Left forelimb (tissue), 1 donor: ENCODE measurements at regions not wholly inside any gene's neighbourhood (a gene's known extent, or its start where the extent isn't known, plus 50 kb on each side); places are given as distances from the start of the nearest gene placed in this dataset.
"Not testable (repeated sequence)": the region's sequence is repeated elsewhere in the genome, so short reads cannot be mapped to it uniquely, and the experiment has no call there.

Experiments used
- DNase-seq: peaks from one replicate; pipeline ENCODE4 v3.0.0-alpha.2; 2018; ENCODE audit warnings: low spot score

DNA sequence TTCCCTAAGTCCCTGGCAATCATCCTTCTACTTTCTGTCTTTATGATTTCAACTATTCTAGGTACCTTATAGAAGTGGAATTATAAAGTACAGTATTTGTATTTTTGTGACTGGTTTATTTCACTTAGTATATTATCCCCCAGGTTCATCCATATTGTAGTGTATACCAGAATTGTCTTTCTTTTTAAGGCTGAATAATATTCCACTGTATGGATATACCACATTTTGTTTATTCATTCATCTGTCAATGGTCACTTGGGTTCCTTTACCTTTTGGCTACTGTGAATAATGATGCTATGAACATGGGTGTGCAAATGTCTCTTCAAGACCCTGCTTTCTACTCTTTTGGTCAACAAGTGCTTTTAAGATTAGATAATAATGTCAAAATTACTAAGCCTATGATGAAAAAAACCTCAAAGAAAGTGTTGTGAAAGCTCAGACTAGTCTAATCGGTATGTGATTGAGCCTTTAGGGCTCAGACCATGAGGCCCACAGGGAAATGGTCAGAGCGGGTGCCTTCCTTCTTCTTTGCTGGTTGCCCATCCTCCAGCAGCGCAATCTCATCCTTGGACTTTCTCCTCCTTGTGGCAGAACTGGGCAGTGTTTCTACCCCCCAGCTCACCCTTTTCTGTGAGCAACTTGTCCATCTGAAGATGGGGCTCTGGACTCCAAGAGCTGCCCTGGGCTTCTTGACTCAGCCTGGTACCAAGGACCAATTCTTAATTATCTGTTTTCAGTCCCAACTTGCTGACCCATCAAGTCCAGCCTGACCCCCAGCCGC lies 105.4 kb downstream of the TTC8 start:
- no peak for DNase-seq

DNA sequence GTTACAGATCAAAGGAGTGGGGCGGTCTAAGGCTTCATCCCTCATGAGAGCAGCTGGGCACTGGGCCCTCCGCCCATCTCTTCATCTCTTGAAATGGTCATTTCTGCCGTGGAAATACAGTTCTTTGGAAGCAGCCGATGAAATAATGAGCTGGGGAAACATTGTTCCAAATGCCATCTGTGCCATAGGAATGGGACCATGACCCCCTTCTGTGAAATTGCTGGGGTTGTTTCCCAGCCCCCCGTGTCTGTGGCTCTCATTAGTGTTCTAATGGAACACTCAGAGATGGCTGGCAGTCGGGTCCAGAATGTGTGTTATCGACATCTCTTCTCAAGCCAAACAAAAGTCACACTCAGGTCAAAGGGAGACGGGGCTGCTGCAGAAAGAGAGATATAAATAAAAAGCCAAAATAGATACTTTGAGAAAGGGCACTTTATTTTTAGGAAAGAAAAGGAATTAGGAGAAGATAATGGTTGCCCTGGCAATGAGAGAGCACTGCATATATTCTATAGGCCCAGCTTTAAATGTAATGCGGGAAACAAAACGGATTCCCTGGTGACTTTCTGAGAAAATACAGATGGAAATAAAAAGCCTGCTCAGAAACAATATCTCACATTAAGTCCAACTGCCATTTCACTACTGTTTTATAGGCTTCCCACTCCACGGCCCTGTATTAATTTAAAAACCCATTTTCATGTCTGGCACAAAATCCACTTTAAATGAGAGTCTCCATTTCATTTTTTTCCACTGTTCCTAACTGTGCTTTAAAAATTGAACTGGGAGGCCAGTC lies 107.1 kb downstream of the TTC8 start:
- no peak for DNase-seq

DNA sequence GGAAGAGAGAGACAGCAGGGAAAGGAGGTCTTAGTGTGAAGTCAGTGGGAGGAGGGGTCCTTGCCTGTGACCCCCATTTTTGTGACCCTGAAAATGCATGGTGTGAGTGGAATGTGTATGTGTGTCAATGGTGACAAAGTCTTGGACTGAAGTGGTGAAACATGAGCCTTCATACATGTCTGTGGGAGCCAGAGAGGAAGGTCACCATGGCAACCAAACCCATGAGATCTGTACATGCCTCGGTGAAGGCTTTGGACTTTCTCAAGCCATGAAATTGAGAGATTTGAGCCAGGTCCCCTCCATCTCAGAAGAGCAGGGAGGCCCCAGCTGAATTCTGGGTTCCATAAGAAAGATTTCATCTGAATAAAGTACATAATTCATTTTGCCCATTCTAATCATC lies 108.7 kb downstream of the TTC8 start:
- no peak for DNase-seq

DNA sequence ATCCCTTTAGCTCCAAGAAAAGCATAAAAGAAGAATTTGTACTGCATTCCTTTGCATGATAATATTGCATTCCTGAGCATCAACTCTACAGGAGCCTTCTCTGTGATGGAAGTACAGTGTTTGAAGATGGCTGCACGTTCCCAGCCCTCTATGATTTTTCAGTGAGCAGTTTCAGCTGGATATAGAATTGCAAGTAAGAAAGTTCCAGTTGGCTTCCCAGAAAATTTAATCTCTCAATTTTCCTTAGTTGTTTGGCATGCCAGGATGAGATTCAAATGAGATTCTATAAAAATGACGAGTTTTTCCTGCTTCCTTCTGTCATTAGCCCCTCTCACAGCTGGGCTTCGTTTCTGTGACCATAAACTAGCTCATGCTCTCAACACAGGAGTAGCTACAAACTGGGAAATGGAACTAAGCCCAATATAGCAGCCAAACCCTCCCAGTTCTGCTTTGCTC lies 109.9 kb downstream of the TTC8 start:
- DNase-seq, result no peak

DNA sequence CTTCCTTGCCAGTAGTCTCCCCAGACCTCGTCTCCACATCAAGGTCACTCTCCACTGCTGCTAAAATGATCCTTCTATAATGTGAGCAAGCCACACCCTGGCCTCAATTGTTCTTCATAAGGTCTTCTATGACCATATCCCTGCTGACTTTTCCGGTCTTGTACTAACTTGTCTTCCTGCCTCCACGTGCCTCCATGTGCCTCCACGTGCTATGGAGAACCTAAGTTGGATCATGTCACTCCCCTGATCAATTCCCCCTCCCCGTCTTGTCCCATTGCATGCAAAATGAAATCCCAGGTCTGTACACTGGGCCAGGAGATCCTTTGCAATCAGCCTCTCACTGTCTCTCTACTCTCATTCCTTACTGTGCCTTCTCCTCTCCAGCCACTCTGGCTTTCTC lies 110.6 kb downstream of the TTC8 start:
- no peak for DNase-seq

DNA sequence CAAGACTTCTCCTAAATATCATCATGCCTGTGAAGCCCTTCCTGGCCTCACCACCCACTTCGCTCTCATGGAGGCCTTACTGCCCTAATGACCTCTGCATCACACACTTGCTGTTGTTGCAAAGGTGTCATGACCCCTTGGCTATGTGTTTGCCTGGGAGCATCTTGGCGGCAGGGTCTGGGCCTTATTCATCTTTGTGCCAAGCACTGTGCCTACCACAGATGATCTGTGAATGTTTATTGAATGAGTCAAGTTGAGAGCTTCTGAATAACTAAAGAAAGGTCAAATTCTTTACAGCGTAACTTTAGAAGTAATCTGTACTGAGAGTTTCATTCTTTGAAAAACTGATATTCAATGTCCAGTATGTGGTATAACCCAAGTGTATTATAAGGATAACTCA lies 113.3 kb downstream of the TTC8 start:
- DNase-seq, result no peak

DNA sequence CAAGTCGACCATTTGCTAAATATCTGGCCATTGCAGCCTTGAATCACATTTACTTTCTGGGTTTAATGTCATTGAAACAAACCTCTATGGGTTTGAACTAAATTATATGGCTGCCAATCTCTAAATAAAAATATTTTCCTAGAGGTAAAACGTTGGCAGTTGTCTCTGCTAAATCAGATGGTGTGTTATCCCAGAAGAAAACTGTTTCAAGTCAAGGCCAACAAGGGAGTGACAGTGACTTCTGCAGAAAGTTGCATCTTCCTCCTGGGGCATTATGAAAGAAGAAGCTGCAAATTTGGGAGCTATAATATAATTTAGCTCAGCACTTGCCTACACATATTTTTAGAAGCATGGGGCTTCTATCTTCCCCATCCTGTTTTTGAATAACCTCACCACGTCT lies 116.2 kb downstream of the TTC8 start:
- DNase-seq, result no peak

DNA sequence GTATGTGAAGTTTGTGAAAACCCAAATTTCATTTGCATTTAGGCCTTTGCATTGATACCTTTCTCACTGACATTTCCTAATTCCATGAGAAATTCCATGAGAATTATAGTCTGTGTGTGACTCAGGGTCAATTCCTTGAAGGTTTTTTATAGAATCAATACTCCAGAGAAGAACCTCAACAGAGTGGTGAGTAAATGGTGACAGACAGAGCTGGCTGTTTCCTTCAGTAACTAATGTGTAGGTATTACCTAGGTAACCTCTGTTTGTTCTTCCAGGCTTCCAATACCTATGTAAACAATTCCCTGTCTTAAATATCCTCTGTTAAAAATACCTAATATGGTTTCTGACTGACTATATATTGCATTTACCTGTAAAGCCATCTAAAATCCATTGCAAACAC lies 117.0 kb downstream of the TTC8 start:
- DNase-seq, result no peak

DNA sequence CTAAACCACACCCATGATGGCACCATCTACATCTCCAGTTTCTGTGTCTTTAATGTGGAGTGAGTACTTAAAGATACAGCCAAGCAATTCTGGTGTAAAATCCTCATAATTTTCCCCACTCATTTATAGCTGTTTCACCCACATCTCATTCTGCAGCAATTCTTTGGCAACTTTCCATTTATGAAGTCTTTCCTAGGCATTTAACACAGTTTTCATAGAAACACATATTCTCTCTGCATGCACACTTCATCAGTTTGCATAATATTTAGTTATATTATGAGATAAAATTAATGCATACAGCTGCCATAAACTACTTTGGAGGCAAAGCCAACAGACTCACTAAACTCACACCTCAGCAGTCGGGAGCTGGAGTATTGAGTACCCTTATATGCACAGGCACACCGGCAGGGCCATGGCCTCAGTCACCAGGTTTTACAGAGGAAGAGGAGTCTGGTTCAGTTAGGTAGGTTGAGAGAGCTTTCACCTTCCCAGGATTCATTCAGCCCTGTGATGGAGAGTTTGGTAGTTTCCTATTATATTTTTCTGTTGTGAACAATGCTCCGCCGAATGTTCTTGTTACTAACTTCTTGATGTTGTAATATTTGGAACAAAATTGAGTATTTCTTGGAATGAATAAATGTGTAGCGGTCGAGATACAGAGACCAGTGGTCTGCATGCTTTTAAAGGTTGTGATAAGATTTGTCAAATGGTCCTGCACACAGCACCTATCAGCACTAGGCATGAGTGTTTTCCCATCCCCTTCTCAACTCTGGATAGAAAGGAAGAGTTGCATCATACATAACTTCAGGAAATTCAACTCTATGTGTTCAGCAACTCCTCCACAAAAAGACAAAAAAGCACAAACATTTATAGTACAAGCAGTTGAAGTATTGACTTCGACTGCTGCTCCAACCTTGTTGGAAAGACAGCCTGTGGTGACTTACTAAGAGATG lies 123.5 kb downstream of the TTC8 start:
- DNase-seq, result no peak

DNA sequence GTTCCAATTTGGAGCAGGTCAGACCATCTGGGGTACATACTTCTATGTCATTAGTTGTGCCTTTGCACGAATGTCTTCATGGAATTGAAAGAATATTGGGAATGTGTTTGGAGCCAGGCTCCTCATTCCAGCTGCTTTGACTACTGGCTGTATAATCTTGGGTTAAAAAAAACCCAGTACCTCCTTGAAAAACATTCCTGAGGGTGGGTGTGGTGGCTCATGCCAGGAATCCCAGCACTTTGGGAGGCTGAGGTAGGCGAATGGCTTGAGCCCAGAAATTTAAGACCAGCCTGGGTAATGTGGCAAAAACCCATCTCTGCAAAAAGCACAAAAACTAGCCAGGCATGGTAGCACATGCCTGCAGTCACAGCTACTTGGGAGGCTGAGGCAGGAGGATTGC lies 125.6 kb downstream of the TTC8 start:
- DNase-seq, result no peak

DNA sequence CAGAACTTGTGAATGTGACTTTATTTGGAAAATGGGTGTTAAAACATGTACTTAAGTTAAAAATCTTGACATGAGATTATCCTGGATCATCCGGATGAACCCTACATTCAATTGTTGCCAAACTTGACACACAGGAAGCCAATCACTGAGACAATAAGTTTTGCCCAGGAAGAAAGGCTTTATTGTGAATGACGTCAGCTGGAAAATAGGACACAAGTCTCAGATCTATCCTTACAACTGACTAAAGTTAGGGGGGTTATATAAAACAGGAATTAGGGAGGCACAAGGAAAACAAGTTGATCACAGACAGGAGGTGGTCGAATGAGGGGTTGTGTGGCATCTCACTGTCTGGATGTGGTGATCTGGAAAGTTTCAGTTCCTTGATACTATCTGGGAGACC lies 126.9 kb downstream of the TTC8 start:
- no peak for DNase-seq

DNA sequence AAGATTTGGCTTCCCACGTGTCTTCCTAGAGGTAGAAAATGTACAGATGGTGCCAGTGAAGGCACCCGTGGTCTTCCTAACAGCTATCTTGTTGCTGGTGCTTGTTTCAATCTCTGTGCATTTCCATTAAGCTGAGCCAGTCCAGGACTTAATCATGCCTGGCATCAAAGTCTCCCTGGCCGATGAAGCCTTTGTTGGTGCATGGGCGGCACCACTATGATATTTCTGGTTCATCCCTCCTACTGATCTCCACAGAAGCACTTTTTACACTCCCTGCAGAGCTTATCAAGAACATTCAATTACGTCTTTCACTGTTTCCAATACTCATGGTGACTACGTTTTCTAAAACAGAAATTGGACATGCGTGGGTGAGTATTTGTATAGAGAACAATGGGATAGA lies 128.4 kb downstream of the TTC8 start:
- DNase-seq, result no peak

DNA sequence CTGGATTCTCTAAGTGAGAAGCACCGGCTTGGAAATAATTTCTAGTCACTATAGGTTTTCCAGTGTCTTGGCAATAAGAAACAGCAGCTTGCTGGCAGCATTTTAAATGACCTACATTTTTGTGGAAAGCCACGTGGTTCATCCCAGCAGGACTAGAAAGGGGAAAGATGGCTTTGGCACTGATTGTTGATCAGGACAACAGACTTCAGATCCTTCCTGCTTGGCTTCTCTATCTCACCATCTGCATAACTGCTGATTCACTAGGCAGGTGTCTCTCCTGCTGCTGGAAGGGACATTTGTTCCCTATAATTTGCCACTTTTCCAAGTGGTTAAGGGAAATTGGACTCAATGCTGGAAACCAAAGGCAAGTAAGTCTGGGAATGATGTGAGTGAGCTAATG lies 131.0 kb downstream of the TTC8 start:
- DNase-seq, result peak; percentile 66

DNA sequence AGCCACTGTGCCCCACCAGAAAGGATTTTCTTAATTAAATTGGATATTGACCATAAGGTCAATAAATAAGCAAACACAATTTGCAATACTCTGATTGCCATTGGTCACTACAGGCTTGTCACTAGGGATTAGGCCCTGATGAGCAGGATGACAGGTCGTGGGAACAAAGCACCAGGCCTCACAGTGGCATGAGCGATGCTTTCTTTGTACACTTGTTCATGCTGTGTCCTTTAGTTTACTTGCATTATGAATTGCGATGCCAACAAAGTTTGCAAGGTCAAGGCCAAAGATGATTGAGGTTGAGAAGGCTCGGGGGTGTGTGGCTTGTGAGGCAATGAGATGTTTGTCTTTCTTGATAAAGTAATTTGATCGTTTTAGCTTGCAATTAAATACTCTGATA lies 136.0 kb downstream of the TTC8 start:
- no peak for DNase-seq

DNA sequence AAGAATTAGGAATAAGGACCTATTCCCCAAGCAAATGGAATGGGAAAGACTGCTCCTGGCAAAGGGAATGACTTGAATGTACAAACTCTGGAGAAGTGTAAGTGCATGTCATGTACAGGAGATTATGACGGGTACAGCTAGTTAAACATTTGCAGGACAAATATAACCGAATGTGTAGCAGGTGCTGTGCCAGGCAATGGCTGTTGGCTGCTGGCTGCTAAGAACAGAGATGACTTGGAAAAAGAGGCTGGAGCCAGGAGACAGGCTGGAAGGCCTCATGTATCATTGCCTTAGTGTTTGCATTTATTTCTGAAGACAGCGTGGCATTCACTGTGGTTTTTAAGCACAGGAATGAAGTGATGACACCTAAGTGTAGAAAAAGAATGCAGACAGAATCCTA lies 136.8 kb downstream of the TTC8 start:
- DNase-seq, result no peak

DNA sequence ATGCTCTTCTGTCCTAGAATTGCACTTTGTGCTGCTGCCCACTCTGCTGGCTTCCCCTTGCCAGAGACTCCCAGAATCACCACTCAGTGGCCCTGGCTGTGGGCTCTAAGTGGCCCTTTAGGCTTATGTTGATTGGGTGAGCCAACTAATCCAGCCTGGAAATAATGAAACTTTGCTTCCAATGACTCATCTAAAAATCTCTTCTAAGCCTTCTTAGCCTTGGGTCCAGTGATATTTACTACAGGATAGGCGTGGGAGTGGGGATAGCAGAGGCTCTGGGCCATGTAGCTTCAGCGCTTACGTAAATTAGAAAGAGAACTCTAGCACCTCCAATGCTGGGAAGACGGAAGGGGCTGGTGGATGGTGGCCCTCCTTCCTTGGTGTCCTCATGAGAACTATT lies 137.9 kb downstream of the TTC8 start:
- DNase-seq, result no peak

DNA sequence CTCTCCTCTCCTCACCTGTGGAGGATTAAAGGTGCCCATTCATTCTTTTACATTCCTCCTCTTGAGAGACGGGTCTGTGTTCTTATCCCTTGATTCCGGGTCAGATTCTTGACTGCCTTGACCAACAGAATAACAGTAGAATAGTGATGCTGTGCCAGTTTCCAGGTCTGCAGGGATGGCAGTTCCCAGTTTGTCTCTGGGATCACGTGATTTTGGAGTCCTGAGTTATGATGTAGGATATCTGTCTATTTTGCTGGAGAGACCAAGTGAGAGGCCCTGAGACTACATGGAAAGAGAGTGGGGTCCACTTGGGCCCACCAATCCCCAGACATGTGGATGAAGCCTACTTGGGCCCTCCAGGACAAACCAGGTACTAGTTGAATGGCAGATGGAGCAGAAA lies 142.8 kb downstream of the TTC8 start:
- DNase-seq, result no peak

DNA sequence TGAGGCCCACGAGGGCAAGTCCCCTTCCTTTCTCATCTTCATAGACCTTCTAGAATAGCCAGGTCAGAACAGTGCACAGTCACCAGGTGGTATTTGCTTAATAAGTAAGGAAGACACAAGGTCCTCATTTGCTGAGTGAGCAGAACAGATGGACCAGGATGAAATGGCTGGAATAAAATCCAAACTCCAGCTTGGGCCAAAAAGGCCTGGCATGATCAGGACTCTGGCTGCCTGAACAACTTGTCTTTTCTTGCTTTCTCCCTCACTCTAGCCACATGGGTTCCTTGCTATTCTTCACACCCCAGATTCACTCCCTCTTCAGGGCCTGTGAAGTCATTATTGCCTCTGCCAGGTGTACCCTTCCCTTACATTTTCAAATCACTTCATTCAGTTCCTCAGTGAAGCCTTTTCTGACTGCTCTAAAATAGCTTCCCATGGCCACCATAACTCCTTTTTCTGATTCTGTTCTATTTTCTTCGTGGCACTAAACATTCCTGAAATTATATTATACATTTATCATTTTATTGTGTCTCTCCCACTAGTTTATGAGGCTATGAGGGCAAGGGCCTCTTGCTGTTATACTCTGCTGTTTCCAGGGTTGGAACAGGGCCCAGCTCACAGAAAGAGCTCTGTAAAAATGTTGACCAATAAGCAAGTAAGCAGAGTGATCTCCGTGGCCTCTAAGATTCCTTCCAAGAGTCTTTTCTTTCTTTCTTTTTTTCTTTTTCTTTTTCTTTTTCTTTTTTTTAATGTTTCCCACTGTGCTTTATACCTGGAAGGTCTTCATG lies 150.8 kb downstream of the TTC8 start:
- no peak for DNase-seq

DNA sequence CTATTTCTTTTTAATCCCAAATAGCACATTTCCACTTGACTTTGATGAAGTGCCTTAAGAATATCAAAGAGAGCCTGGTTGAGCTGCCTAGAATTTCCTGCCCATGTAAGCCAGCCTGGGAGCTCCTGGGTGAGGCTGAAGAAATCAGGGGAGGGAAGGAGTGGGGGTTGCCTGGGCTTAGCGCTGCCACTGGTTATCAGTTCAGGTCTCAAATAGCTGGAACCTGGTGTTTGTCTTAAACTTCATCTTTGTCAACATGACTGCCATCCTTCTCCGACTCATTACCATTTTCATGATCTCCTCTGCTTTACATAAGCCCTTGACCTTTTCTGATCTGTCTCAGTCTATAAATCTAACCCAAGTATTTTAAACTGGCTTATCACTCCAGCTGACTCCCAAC lies 151.5 kb downstream of the TTC8 start:
- no peak for DNase-seq

DNA sequence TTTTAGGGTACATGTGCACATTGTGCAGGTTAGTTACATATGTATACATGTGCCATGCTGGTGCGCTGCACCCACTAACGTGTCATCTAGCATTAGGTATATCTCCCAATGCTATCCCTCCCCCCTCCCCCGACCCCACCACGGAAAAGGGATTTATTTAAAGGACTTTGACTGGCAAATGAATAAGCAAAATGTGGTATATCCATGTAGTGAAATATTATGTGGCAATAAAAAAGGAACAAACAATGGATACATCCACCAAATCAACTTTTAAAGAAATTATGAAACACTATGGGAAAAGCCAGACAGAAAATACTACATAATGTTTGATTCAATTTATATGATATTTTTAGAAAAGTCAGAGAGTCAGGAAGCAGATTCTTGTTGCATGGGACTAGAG lies 156.5 kb downstream of the TTC8 start:
- DNase-seq, result not testable (repeated sequence)

DNA sequence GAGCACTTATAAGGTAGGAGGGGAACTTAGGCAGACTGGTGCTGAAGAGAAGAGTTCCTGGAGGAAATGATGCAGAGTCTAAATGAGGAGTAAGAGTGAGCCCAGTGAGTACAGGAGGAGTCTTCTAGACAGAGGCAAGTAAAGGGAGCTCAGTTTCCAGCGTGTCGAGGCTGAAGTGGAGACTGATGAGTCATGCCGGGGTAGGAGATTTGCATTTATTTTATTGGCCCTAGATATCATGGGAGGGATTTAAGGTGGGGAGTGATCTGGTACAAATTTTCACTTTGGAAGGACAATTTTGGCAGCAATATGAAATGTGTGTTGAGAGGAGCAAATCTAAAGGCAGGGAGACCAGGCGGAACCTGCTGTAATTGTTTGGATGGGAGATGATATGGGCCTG lies 157.5 kb downstream of the TTC8 start:
- no peak for DNase-seq

DNA sequence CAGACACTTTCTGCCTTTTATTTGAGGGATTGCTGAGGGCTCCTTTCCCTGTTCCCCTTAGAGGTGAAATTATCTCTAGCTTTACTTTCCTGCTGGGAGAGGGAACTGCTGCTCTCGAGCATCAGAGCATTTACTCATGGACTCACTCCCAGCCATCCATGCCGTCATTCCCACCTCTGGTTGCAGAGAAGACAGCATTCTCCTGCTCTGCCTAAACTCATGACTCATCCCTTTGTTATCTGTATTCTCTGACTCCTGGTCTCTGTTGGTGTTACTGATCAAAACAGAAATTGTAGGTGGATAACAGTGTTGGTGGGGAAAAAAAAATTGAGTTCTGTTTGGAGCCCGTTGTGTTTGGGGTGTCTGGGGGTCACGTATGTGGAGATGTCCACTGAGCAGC lies 159.3 kb downstream of the TTC8 start:
- DNase-seq, result no peak
